Body of pancreas (tissue), 4 donors: ENCODE measurements at regions not wholly inside any gene's neighbourhood (a gene's known extent, or its start where the extent isn't known, plus 50 kb on each side); places are given as distances from the start of the nearest gene placed in this dataset.

Experiments used
- POLR2A ChIP-seq, 3 donors: fragments of 450-650 bp; IDR thresholded peaks; one replicate each; pipeline ENCODE4 v1.6.1; 2016; ENCODE audit warnings: antibody characterized with exemption in 3 of 3, mild to moderate bottlenecking in 2 of 3
- TF ChIP-seq, protein P1 (sequence below), 7 experiments: fragments of 450-650 bp in 4 of 7; fragments of 200-600 bp in 3 of 7; sonication (generic) in 3 of 7; IDR thresholded peaks; one replicate each; pipeline ENCODE4 v1.5.1; 2016 to 2019; ENCODE audit warnings: antibody characterized with exemption in 7 of 7

GRCh38 chr5:92884469-92884868 lies 696.5 kb downstream of the NR2F1-AS1 start:
- TF ChIP-seq, protein P1, sequence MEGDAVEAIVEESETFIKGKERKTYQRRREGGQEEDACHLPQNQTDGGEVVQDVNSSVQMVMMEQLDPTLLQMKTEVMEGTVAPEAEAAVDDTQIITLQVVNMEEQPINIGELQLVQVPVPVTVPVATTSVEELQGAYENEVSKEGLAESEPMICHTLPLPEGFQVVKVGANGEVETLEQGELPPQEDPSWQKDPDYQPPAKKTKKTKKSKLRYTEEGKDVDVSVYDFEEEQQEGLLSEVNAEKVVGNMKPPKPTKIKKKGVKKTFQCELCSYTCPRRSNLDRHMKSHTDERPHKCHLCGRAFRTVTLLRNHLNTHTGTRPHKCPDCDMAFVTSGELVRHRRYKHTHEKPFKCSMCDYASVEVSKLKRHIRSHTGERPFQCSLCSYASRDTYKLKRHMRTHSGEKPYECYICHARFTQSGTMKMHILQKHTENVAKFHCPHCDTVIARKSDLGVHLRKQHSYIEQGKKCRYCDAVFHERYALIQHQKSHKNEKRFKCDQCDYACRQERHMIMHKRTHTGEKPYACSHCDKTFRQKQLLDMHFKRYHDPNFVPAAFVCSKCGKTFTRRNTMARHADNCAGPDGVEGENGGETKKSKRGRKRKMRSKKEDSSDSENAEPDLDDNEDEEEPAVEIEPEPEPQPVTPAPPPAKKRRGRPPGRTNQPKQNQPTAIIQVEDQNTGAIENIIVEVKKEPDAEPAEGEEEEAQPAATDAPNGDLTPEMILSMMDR (IDR thresholded peaks at IDR 0.05): no peak
- no peak for TF ChIP-seq POLR2A (IDR thresholded peaks at IDR 0.05)
